Suprapubic skin (tissue), 3 donors: ENCODE measurements at regions not wholly inside any gene's neighbourhood (a gene's known extent, or its start where the extent isn't known, plus 50 kb on each side); places are given as distances from the start of the nearest gene placed in this dataset.

Experiments
- CTCF ChIP-seq, 2 donors: fragments of 200-600 bp in 1 of 2; fragments of 450-650 bp in 1 of 2; sonication (generic) in 1 of 2; IDR thresholded peaks; one replicate each; pipeline ENCODE4 v1.5.1; 2016 to 2019; ENCODE audit warnings: antibody characterized with exemption in 2 of 2, mild to moderate bottlenecking in 1 of 2, moderate library complexity in 1 of 2
- POLR2AphosphoS5 ChIP-seq, 3 donors: sonication (generic); formaldehyde crosslinking; IDR thresholded peaks; one replicate each; pipeline ENCODE4 v1.6.1; 2017; ENCODE audit warnings: antibody characterized with exemption in 3 of 3

- TF ChIP-seq CTCF (IDR thresholded peaks at IDR 0.05) (no peak), POLR2AphosphoS5 (IDR thresholded peaks at IDR 0.05) (no peak)
Observed at GRCh38 chr14:61140271-61140670, 140.9 kb downstream of the TMEM30B start.
